ENCODE measurements at regions not wholly inside any gene's neighbourhood (a gene's known extent, or its start where the extent isn't known, plus 50 kb on each side); places are given as distances from the start of the nearest gene placed in this dataset.
"Not testable (repeated sequence)": the region's sequence is repeated elsewhere in the genome, so short reads cannot be mapped to it uniquely, and the experiment has no call there.

GRCh38 chr7:79927116-79927515 lies 207.5 kb upstream of the GNAI1 start:
- H3K27ac ChIP-seq: no peak overlapping the region
- TF ChIP-seq CTCF (conservative IDR thresholded peaks at IDR 0.05): no peak

- no peak overlapping the region for H3K27ac ChIP-seq
- TF ChIP-seq CTCF (conservative IDR thresholded peaks at IDR 0.05): no peak
These were observed 210.7 kb upstream of the GNAI1 start for GRCh38 chr7:79923953-79924352.

GRCh38 chr7:79922894-79923293 lies 211.7 kb upstream of the GNAI1 start:
- TF ChIP-seq CTCF (conservative IDR thresholded peaks at IDR 0.05): no peak
- H3K27ac ChIP-seq: no peak overlapping the region

- H3K27ac ChIP-seq: no peak overlapping the region
- no peak for TF ChIP-seq CTCF (conservative IDR thresholded peaks at IDR 0.05)
These were observed 212.7 kb upstream of the GNAI1 start for GRCh38 chr7:79921976-79922375.

GRCh38 chr7:79918632-79919031 lies 216.0 kb upstream of the GNAI1 start:
- H3K27ac ChIP-seq: not testable (repeated sequence)

- not testable (repeated sequence) for H3K27ac ChIP-seq
These were observed 219.3 kb upstream of the GNAI1 start for GRCh38 chr7:79915346-79915745.

GRCh38 chr7:79912213-79912633 lies 222.4 kb upstream of the GNAI1 start:
- H3K27ac ChIP-seq: no peak overlapping the region
- no peak for TF ChIP-seq CTCF (conservative IDR thresholded peaks at IDR 0.05)

- H3K27ac ChIP-seq: no peak overlapping the region
- no peak for TF ChIP-seq CTCF (conservative IDR thresholded peaks at IDR 0.05)
These were observed 223.2 kb upstream of the GNAI1 start for GRCh38 chr7:79911420-79911819.

GRCh38 chr7:79909176-79909575 lies 225.5 kb upstream of the GNAI1 start:
- no peak overlapping the region for H3K27ac ChIP-seq
- no peak for TF ChIP-seq CTCF (conservative IDR thresholded peaks at IDR 0.05)
